Loucy (cell line): ENCODE measurements at regions not wholly inside any gene's neighbourhood (a gene's known extent, or its start where the extent isn't known, plus 50 kb on each side); places are given as distances from the start of the nearest gene placed in this dataset.

ENCODE experiments used
- H2AFZ ChIP-seq: fragments of 200-600 bp; sonication (generic); 2 replicates; pipeline ENCODE4 v1.6.0; 2016; ENCODE audit warnings: antibody characterized with exemption, mild to moderate bottlenecking, low read length, moderate library complexity
- H3F3A ChIP-seq: fragments of 200-600 bp; 2 replicates; pipeline ENCODE4 v1.6.0; 2016; ENCODE audit warnings: antibody characterized with exemption, low read depth, mild to moderate bottlenecking
- H3K27me3 ChIP-seq: fragments of 200-600 bp; sonication (generic); 2 replicates; pipeline ENCODE4 v1.6.1; 2014; ENCODE audit warnings: low read length, mild to moderate bottlenecking; ENCODE audit not compliant: insufficient read depth, poor library complexity, severe bottlenecking
- H3K36me3 ChIP-seq: fragments of 200-600 bp; sonication (generic); 2 replicates; pipeline ENCODE4 v1.6.1; 2016; ENCODE audit warnings: low read length; ENCODE audit not compliant: insufficient read depth
- H3K4me1 ChIP-seq: fragments of 200-600 bp; sonication (generic); 2 replicates; pipeline ENCODE4 v1.5.1; 2014; ENCODE audit warnings: low read length, mild to moderate bottlenecking; ENCODE audit not compliant: insufficient read depth, poor library complexity, severe bottlenecking
- H3K4me2 ChIP-seq: fragments of 200-600 bp; sonication (generic); 2 replicates; pipeline ENCODE4 v1.6.0; 2014; ENCODE audit warnings: antibody characterized with exemption, low read length, low read depth, mild to moderate bottlenecking; ENCODE audit not compliant: poor library complexity, severe bottlenecking
- H3K4me3 ChIP-seq: fragments of 200-600 bp; sonication (generic); 2 replicates; pipeline ENCODE4 v1.5.1; 2014; ENCODE audit warnings: low read length, mild to moderate bottlenecking, mixed read lengths; ENCODE audit not compliant: poor library complexity, severe bottlenecking
- H3K79me2 ChIP-seq: fragments of 200-600 bp; sonication (generic); 2 replicates; pipeline ENCODE4 v1.6.1; 2014; ENCODE audit warnings: low read length; ENCODE audit not compliant: insufficient read depth
- H3K9ac ChIP-seq: fragments of 200-600 bp; sonication (generic); 2 replicates; pipeline ENCODE4 v1.6.0; 2014; ENCODE audit warnings: mild to moderate bottlenecking, low read depth, low read length, moderate library complexity; ENCODE audit not compliant: poor library complexity, severe bottlenecking
- H3K9me2 ChIP-seq: fragments of 200-600 bp; sonication (generic); replicated peaks from 2 replicates; pipeline ENCODE4 v1.6.1; 2016; ENCODE audit warnings: low read depth, low read length, mixed read lengths
- H3K9me3 ChIP-seq: fragments of 200-600 bp; sonication (generic); 2 replicates; pipeline ENCODE4 v1.6.1; 2014; ENCODE audit warnings: mild to moderate bottlenecking, antibody characterized with exemption, low read length, low read depth; ENCODE audit not compliant: insufficient read depth
- H4K20me1 ChIP-seq: fragments of 200-600 bp; sonication (generic); 2 replicates; pipeline ENCODE4 v1.6.0; 2014; ENCODE audit warnings: antibody characterized with exemption, low read length, mild to moderate bottlenecking; ENCODE audit not compliant: insufficient read depth, poor library complexity, severe bottlenecking
- CTCF ChIP-seq: fragments of 200-600 bp; sonication (generic); conservative IDR thresholded peaks from 2 replicates; pipeline ENCODE4 v1.5.1; 2014; ENCODE audit warnings: mild to moderate bottlenecking, antibody characterized with exemption, low read length
- EZH2phosphoT487 ChIP-seq: fragments of 200-600 bp; IDR thresholded peaks from 2 replicates; pipeline ENCODE4 v1.6.1; 2018; ENCODE audit warnings: antibody characterized with exemption, mild to moderate bottlenecking, moderate library complexity, borderline replicate concordance

- H3K27me3 ChIP-seq = no peaks in the 10 kb centered on the region
- no peak overlapping the region for H3K4me2 ChIP-seq
- no peaks in the 10 kb centered on the region for H3K36me3 ChIP-seq
- H3K4me1 ChIP-seq = no peaks in the 10 kb centered on the region
- H3K79me2 ChIP-seq = no peaks in the 10 kb centered on the region
- H3K4me3 ChIP-seq = no peak overlapping the region
- H4K20me1 ChIP-seq = no peaks in the 10 kb centered on the region
- H3F3A ChIP-seq = no peaks in the 10 kb centered on the region
- H3K9me2 ChIP-seq = no peaks in the 10 kb centered on the region
- no peak overlapping the region for H3K9ac ChIP-seq
- no peak overlapping the region for H2AFZ ChIP-seq
- TF ChIP-seq EZH2phosphoT487 = no peak
- TF ChIP-seq CTCF = no peak
- H3K9me3 ChIP-seq = no peaks in the 10 kb centered on the region
Observed at GRCh38 chr3:181239441-181239840, 249.9 kb upstream of the DNAJC19 start.

GRCh38 chr3:181230258-181230657 lies 240.7 kb upstream of the DNAJC19 start:
- TF ChIP-seq EZH2phosphoT487 = no peak
- 0 out of 2 replicates have a peak, but pooled peaks have one; percentile 12 for TF ChIP-seq CTCF
- Histone ChIP-seq H2AFZ (no peak overlapping the region), H3F3A (no peaks in the 10 kb centered on the region), H3K9me2 (no peaks in the 10 kb centered on the region), H3K9me3 (no peaks in the 10 kb centered on the region), H3K9ac (no peak overlapping the region), H3K36me3 (no peaks in the 10 kb centered on the region), H3K4me2 (no peak overlapping the region), H3K27me3 (no peaks in the 10 kb centered on the region), H4K20me1 (no peaks in the 10 kb centered on the region), H3K4me3 (no peak overlapping the region), H3K79me2 (no peaks in the 10 kb centered on the region), H3K4me1 (no peaks in the 10 kb centered on the region)

GRCh38 chr3:181213347-181213746 lies 223.8 kb upstream of the DNAJC19 start:
- Histone ChIP-seq H3K27me3 (no peaks in the 10 kb centered on the region), H3K36me3 (no peaks in the 10 kb centered on the region), H3K9me2 (no peaks in the 10 kb centered on the region)

More at GRCh38 chr3:181213347-181213746, 223.8 kb upstream of the DNAJC19 start:
- no peaks in the 10 kb centered on the region for H3K4me1 ChIP-seq
- no peaks in the 10 kb centered on the region for H3K79me2 ChIP-seq
- no peak overlapping the region for H2AFZ ChIP-seq
- H3K4me3 ChIP-seq = no peak overlapping the region
- H3F3A ChIP-seq = no peaks in the 10 kb centered on the region
- no peak for TF ChIP-seq EZH2phosphoT487
- TF ChIP-seq CTCF = no peak
- H3K9ac ChIP-seq = no peak overlapping the region
- H3K4me2 ChIP-seq = no peak overlapping the region
- no peaks in the 10 kb centered on the region for H4K20me1 ChIP-seq
- no peaks in the 10 kb centered on the region for H3K9me3 ChIP-seq
